ENCODE measurements at regions not wholly inside any gene's neighbourhood (a gene's known extent, or its start where the extent isn't known, plus 50 kb on each side); places are given as distances from the start of the nearest gene placed in this dataset.

DNA sequence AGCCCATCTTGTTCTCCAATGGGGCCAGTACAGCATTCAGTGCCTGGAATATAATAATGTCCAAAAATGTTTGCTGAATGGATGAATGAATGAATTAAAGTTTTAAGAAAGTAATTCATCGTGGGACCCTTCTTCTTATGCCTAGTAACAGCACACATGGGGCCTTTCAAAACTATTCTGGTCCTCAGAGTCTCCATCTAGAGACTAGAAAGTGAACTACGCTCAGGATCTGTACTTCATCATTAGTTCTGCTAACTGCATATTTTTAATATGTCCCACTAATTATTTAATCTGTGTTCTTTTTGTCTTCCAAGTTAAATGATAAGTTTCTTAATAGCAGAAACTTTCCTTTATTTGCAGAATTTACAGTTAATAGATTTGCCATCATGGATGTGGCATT, 172.5 kb downstream of the SMAD2 start:
- no peak for DNase-seq (ENCODE audit: low spot score)

DNA sequence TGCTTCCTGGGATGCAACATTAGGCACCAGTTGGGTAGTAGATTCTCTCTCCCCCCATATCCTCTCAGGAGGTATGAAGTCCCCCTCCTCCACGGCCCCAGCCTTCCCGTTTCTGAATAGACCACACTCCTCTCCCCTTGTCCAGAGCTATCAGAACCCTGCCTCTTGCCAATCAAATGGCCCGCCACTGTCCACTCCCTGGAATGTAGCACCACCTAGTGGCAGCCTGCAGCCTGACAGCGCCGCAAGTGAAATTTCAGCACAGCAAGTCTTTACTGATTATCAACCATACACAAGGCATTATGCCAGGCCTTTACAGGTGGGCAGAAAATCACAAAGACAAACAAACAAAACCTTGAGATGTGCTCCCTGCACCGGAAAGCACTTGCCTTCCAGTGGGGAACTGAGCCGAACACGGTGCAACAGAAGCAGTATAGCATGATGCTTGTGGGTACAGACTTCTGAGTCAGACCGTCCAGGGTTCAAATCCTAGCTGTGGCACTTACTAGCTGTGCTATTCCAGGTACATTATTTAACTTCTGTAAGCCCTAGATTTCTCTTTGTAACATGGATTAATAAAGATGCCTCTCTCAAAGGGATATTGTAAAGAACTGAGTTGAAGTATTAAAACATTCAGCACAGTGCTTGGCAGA, 174.0 kb downstream of the SMAD2 start:
- peak; percentile 9 for DNase-seq (ENCODE audit: low spot score)

GRCh38 chr18:47755102-47755456, 175.4 kb downstream of the SMAD2 start:
- DNase-seq (ENCODE audit: low spot score) = no peak

GRCh38 chr18:47754311-47755101, 176.0 kb downstream of the SMAD2 start:
- peak; percentile 21 for DNase-seq (ENCODE audit: low spot score)

DNA sequence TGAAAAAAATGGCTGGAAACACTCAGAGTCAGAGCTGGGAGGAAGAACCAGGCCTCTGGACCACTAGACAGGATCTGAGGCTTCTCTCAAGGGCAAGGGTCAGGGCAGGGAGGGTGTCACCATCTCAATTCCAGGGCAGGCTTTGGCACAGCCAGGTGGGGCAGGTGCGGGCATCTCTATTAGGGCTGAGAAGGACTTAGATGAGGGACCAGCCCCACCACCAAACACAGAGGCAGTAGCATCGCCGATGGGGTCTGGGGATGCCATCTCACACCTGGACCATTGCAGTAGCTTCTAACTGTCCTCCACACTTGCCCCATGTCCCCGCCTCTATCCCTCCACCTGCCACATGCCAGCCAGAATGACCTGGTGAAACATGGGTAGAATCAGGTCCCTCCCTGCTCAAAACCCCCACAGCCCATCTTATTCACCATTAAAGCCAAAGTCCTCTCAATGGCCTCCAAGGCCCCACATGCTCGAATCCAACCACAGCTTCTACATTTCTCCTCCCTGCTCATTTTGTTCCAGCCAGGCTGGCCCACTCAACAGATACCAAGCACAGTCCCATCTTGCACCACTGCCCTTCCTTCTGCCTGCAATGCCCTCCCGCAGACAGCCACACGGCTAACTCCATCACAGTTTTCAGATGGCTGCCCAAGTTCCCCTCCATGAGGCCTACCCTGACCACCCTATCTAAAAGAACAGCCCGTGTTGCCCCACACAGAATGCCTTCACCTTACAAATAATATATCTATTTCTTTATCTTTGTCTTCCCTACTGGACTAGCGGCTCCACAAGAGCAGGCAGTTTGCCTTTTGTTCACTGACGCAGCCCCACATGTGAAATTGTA, 177.4 kb downstream of the SMAD2 start:
- no peak for DNase-seq (ENCODE audit: low spot score)

- DNase-seq (ENCODE audit: low spot score) = no peak
These were observed 179.5 kb downstream of the SMAD2 start for GRCh38 chr18:47750889-47751423.

GRCh38 chr18:47749600-47749973, 180.9 kb downstream of the SMAD2 start:
- DNase-seq (ENCODE audit: low spot score) = no peak

DNA sequence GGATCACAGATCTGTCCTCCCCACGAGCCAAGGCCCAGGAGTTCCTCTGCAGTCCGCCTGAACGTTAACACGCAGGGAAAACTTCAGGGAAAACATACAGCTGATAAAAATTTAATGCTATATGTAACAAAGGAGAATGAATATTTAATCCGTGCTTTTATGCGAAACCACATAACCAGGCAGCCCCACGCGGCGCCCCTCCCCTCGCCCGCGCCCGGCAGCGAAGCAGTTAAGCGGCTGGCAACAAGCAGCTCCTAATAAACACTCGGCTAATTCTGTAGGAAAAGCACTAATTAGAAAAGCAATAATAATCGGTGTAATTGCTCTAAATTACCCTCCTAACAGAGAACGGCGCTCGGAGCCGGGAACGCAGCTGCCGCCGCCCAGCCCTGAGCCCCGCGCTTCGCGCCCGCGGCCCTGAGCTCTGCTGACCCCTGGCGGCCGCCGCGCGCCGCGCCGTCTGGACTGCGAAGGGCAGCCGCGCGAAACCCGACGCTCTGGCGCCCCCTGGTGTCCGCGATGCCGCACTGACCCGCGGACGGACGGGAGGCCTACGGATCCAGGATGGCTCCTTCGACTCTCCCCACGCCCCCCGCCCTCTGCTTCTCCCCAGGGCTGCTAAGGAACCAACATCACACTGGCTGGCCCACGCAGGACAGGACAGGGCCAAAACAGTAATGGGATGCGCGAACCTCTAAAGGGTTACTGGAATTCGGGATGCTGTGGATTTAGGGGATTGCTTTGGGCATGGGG, 181.4 kb downstream of the SMAD2 start:
- DNase-seq (ENCODE audit: low spot score) = peak; percentile 18

DNA sequence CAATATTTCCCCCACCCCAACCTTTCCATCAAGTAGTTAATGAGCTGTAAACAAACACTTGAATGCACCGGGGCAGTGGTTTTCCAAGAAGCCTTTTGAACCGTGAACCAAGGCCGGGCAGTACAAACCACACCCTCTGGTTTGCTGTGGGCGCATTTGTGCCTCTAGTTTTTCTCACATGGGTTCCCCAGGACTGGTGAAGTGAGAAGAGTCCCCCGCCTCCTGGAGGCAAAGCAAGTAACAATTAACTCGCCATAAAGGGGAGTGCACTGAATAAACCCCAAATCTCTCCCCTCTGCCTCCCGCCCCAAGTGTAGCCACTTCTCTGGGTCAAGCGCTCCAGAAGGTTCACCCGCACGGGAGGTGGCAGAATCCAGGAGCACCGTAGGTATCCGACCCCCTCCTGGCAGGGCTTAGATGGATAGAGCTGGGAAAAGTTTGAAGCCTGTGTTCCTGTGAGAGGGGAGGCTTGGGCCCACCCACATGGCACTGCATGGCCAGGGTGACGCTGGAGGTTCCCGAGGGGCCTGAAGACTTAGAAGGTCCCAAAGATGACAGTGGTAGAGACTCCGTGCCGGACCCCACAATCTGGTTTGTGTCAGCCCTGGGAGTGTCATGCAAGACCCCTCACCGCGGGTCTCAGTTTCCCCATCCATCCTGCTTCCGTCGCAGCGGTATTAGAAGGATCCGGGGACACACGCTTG, 182.2 kb downstream of the SMAD2 start:
- DNase-seq (ENCODE audit: low spot score) = no peak

- no peak for DNase-seq (ENCODE audit: low spot score)
These were observed 183.1 kb downstream of the SMAD2 start for GRCh38 chr18:47747260-47747795.

- no peak for DNase-seq (ENCODE audit: low spot score)
These were observed 183.8 kb downstream of the SMAD2 start for GRCh38 chr18:47746615-47747014.

DNA sequence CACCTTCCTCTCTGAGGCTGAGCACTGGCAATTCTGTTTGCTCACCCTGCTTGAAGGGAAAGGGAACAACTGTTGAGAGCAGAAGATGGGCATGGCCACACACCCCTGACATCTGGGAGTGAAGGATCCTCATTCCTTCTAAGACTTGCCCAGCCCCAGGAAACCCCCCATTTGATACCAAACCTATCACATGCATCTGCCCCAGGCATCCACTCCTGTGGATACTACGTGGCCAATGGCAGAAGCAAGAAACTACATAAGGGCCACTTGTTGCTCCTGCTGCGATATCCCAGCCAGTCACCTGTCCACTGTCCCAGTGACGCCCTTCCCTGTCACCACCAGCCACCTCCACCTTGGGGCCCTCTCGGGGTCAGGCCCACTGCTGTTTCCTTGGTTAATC, 185.2 kb downstream of the SMAD2 start:
- DNase-seq (ENCODE audit: low spot score) = no peak

DNA sequence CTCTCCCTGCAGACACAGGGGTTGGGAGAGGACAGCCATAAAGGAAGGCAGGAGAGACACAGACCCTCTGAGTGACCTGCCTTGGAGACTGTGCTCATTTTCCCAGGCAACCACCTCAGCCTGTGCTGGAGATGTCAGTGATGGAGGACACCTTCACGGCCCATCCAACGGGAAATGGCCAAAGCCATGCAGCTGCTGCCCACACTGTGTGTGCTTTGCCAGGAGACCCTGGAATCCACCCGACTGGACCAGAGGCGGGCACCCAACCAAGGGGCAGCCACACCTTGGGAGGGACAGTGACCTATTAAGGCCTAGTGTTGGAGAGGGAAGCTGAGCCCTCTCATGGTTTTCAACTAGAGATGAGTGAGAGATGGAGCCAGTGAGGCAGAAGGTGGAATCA, 192.5 kb downstream of the SMAD2 start:
- DNase-seq (ENCODE audit: low spot score) = no peak

- DNase-seq (ENCODE audit: low spot score) = no peak
These were observed 193.1 kb downstream of the SMAD2 start for GRCh38 chr18:47737198-47737830.

GRCh38 chr18:47736376-47737140, 193.9 kb downstream of the SMAD2 start:
- DNase-seq (ENCODE audit: low spot score) = no peak

DNA sequence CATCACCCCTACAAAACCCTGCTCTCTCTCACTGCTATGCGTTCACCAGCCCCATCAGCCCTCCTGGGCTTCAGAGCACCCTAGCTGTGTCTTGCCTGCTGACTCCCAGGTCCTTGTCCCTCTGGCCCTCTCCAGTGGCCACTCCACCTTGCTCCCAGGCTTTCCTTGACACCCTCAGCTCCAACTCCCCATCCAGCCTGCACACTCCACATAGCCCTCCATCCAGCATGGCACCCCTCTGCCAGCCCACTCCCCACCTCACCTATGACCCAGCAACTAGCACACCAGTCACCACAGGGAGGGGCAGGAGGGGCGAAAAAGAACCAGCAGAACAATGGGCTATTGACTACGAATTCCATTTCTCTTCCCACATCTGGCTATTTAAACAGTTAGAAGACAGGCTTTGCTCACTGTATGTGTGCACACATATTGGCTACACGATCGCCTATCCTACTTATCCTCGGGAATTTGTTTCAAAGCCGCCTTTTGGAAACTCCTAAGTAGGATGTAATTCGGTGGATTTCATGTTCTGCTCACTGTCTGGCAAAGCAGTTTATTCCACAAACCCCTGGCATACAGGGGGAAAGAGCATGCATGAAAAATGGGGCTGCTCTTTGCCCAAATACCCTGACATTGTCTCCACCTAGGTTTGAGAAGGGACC, 195.3 kb downstream of the SMAD2 start:
- DNase-seq (ENCODE audit: low spot score) = no peak

GRCh38 chr18:47731276-47731675, 199.2 kb downstream of the SMAD2 start:
- no peak for DNase-seq (ENCODE audit: low spot score)

DNA sequence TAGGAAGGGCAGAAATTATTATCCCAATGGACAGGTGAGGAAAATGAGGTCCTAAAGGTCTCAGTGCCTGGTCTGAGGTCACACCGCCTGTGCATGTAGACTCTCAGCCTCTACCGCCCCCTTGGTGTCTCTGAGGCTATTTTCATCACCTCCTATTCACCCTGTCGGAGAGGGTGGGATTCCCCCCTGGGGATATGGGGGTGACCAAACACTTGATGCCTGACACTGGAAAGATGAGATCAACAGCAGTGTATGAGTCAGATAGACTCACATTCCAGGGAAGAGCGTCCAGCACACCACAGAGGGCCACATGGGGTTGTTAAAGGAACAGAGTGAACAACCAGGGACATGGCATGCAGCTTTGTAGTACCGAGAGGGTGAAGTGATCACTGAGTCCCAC, 199.7 kb downstream of the SMAD2 start:
- no peak for DNase-seq (ENCODE audit: low spot score)

- DNase-seq (ENCODE audit: low spot score) = no peak
These were observed 201.1 kb downstream of the SMAD2 start for GRCh38 chr18:47729356-47729755.
